ENCODE measurements at regions not wholly inside any gene's neighbourhood (a gene's known extent, or its start where the extent isn't known, plus 50 kb on each side); places are given as distances from the start of the nearest gene placed in this dataset.
A peak's percentile ranks its signal among the peaks of the same experiment; 100 is the strongest.

DNA sequence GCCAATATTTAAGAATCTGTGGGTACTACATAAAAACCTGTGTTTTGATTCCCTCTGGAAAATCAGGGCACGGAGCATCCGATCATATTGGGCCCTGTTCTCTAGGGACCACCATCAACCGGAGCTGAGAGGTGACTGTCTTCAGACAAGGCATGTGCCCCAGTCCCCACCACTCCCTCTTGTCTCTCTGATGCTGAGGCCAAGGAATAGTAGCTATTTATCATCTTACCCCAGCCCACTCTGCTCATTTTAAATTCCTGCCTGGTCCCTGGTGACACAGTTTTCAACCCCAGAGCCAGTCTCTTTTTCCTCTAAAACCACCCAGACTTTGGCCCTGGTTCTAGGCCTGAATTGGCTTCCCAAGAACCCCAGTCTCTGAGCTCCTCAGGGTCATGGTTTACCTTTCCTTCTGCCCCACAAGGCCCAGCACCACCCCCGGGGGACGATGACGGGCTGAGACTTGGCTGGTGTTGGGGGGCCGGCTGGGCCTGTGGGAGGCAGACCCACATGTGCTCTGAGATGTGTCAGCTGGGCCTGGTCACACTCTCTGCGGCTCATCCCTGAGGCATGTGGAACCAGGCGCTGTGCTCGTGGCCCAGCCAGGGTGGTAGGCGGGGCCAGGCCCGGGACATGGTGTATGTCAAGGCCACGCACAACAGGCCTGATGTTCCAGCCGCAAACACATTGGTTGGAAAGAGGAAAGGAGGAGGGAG lies 114.4 kb downstream of the CEBPB start:
- Histone ChIP-seq H3K4me1 (peaks cover 41% of the 10 kb centered on the region), H3K27ac (no peak overlapping the region), H3K9me3 (replicated peaks) (no peaks in the 10 kb centered on the region), H3K27me3 (no peaks in the 10 kb centered on the region), H3K4me3 (no peak overlapping the region), H3K36me3 (no peaks in the 10 kb centered on the region)
- no peak for DNase-seq

DNA sequence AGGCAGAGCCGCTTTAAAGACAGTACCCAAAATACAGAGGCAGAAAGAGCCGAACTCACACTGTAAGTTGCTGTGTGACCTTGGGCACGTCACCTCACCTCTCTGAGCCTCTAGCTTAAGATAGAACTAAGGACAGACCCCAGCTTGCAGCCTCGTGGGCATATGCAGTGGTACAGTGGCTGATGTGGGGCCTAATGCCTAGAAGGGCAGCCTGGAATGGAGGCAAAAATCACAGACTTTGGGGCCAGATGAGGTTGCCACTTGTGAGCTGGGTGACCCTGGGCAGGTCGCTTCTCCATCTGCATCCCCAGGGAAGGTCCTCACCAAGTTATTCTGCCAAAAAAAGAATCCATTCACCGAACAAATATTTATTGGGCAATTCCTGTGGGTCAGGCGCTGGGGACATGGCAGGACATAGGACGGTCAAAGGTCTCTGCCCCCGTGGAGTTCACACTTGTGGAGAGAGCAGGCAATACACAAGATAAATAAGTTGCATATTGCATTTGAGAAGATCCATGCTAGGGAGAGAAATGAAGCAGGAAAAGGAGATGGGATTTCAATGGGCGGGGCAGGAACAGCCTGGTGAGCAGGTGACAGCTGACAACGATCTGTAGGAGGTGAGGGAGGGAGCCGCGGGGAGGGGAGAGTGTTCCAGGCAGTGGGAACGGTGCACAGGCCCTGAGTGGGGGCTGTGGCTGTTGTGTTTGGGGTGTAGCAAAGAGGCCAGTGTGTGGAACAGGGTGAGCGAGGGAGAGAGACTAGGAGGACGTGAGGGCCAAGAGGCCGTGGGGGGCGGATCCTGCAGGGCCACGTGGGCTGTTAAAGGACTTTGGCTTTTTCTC lies 115.2 kb downstream of the CEBPB start:
- Histone ChIP-seq H3K27ac (no peak overlapping the region), H3K36me3 (no peaks in the 10 kb centered on the region), H3K4me1 (peaks cover 41% of the 10 kb centered on the region), H3K27me3 (no peaks in the 10 kb centered on the region), H3K9me3 (replicated peaks) (no peaks in the 10 kb centered on the region), H3K4me3 (no peak overlapping the region)
- peak; percentile 59 to 77 for DNase-seq

- Histone ChIP-seq H3K27me3 (no peaks in the 10 kb centered on the region), H3K4me3 (no peak overlapping the region), H3K9me3 (replicated peaks) (no peaks in the 10 kb centered on the region), H3K36me3 (no peaks in the 10 kb centered on the region), H3K4me1 (peaks cover 41% of the 10 kb centered on the region), H3K27ac (no peak overlapping the region)
- DNase-seq: no peak
Measured at GRCh38 chr20:50306478-50307423, 116.1 kb downstream of the CEBPB start.

GRCh38 chr20:50308166-50308512 lies 117.5 kb downstream of the CEBPB start:
- no peak for DNase-seq
- H3K36me3 ChIP-seq: no peaks in the 10 kb centered on the region
- H3K27ac ChIP-seq: peak overlapping the region; percentile 47
- no peaks in the 10 kb centered on the region for H3K9me3 ChIP-seq (replicated peaks)
- H3K4me1 ChIP-seq: peaks cover 49% of the 10 kb centered on the region
- peak overlapping the region; percentile 28 for H3K4me3 ChIP-seq
- no peaks in the 10 kb centered on the region for H3K27me3 ChIP-seq

DNA sequence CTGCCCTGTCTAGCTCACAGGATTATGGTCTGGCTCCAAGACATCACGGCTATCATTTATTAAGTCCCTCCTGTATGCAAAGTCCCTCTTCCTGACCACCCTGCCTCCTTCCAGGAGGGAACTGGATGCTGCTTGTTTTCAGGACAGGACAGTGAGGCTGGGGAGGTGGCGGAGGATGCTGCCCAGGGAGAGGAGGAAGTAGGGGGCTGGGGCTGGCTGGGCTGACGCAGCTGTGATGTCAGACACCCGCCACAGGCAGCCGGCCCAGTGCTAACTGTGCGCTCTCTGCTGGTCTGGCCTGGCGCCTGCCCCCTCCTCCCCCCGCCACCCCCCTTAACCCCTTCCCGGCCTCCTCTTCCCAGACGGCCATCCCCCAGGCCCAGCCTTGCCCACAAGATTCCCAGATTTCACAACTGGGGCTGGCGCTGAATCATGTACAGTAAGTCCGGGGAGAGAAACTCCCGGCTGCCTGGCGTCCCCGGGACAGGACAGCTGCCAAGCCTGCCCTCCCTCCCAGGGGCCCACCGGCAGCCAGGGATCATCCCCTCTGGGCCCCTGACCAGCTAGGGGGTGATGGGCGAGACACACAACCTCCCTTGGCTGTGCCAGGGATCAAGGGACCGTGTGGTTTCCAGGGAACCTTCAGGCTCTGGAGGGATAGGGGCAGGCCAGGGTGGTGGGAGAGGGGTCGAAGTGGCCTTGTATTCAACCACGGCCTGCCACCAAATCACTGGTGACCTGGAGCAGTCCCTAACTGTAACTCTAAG lies 118.1 kb downstream of the CEBPB start:
- H3K9me3 ChIP-seq (replicated peaks): no peaks in the 10 kb centered on the region
- peak overlapping the region; percentile 69 for H3K27ac ChIP-seq
- peak overlapping the region; percentile 36 for H3K4me3 ChIP-seq
- no peaks in the 10 kb centered on the region for H3K36me3 ChIP-seq
- peaks cover 49% of the 10 kb centered on the region for H3K4me1 ChIP-seq
- peak; percentile 98 for DNase-seq
- no peaks in the 10 kb centered on the region for H3K27me3 ChIP-seq

GRCh38 chr20:50309280-50309763 lies 118.7 kb downstream of the CEBPB start:
- no peak for DNase-seq
- H3K4me3 ChIP-seq: peak overlapping the region; percentile 36
- no peaks in the 10 kb centered on the region for H3K9me3 ChIP-seq (replicated peaks)
- H3K27me3 ChIP-seq: no peaks in the 10 kb centered on the region
- peaks cover 43% of the 10 kb centered on the region for H3K4me1 ChIP-seq
- H3K36me3 ChIP-seq: no peaks in the 10 kb centered on the region
- H3K27ac ChIP-seq: peak overlapping the region; percentile 69

DNA sequence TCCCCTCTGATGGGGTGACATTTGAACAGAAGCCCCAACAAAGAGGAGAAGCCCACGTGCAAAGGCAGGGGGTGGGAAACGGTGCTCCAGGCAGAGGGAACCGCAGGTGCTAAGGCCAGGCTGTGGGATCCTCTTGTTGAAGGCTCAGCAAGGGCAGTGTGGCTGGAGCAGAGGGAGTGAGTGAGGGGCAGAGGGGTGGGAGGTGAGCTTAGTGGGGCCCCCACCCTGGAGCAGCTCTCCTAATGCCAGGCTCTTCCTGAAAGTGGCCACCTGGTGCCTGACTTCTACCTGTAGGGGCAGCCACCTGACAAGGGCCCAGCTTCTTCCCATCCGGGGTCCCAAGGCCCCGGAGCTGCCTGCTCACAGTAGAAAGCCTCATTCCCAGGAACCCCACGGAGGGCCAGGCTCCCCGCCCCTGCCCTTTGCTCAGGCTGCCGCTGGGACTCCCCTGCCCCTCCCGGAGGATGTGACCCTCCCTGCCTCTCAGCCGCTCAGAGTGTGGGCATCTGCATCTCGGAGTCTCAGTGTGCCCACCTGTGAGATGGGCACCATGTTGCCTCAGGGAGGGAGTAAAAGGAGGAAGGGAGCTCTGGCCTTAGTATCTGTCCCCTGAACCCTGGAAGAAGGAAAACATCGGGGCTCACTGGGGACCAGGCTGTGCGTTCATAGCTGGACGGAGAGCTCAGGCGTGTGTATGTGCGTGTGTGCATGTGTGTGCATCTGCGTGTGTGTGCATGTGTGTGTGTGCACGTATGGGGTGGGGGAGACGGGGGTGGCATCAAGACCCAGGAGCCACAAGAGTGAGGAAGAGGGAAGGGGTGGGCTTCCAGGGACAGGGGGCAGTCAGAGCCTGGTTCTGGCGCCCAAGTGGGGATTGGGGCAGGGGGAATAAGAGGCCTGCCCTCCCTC lies 119.4 kb downstream of the CEBPB start:
- Histone ChIP-seq H3K27ac (peak overlapping the region; percentile 69; the same call in 1 of the 2 replicates), H3K4me3 (no peak overlapping the region), H3K4me1 (peaks cover 40% of the 10 kb centered on the region), H3K36me3 (no peaks in the 10 kb centered on the region), H3K27me3 (no peaks in the 10 kb centered on the region), H3K9me3 (replicated peaks) (no peaks in the 10 kb centered on the region)
- DNase-seq: no peak

DNA sequence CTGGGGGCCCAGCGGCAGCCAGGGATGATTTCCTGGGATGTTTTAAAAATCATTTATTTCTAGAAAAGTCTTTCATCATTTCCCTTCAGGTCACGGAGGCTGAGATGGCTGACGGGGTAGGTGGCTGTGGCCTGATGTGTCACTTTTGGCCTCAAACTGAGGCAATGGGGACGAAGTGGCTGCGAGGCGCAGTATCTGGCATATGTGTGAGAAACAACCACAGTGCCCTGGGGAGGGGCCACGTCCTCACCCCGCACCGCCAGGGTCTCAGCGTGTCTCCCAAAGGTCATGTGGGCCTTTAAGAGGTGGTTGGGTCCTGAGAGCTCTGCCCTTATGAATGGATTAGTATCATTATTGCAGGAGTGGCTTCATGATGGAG lies 120.0 kb downstream of the CEBPB start:
- peaks cover 34% of the 10 kb centered on the region for H3K4me1 ChIP-seq
- H3K27me3 ChIP-seq: no peaks in the 10 kb centered on the region
- no peaks in the 10 kb centered on the region for H3K36me3 ChIP-seq
- no peaks in the 10 kb centered on the region for H3K9me3 ChIP-seq (replicated peaks)
- no peak for DNase-seq
- H3K27ac ChIP-seq: no peak overlapping the region
- H3K4me3 ChIP-seq: no peak overlapping the region

DNA sequence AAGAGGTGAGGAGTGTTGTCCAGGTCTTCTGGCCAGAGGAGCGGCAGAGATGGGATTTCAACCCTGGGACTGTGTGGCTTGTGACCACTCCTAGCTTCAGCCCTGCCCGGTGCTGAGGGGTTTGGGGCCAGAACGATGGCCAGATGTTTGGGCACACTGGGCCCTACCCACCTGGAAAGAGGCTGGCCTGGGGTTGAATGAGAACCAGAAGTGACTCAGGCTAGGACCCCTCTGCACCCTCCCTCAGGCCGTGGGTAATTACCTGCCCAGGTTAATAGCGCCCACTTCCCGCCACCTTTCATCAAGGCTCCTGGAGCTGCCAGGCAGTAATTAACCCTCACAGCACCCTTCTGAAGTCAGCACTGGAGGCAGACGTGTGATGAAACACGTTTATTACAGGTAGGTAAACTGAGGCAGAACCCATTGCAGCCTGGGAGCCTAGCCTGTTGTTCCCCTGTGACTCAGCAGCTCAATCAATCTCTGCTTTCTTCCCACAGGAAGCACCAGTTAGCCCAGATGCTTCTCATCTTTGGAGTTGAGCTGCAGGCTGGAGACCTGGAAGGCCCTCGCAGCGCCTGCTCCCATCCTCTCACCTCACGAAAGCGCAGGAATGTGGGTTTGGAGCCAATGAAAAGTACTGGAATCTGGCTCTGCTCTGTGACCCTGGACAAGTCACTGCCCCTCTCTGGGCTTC lies 120.8 kb downstream of the CEBPB start:
- DNase-seq: no peak
- Histone ChIP-seq H3K4me3 (no peak overlapping the region), H3K9me3 (replicated peaks) (no peaks in the 10 kb centered on the region), H3K27ac (no peak overlapping the region), H3K4me1 (peaks cover 26% of the 10 kb centered on the region), H3K27me3 (no peaks in the 10 kb centered on the region), H3K36me3 (no peaks in the 10 kb centered on the region)

- Histone ChIP-seq H3K36me3 (no peaks in the 10 kb centered on the region), H3K27ac (no peak overlapping the region), H3K4me1 (peaks cover 24% of the 10 kb centered on the region), H3K4me3 (no peak overlapping the region), H3K27me3 (peaks cover 5% of the 10 kb centered on the region), H3K9me3 (replicated peaks) (no peaks in the 10 kb centered on the region)
- no peak for DNase-seq
Measured at GRCh38 chr20:50312002-50312681, 121.5 kb downstream of the CEBPB start.

DNA sequence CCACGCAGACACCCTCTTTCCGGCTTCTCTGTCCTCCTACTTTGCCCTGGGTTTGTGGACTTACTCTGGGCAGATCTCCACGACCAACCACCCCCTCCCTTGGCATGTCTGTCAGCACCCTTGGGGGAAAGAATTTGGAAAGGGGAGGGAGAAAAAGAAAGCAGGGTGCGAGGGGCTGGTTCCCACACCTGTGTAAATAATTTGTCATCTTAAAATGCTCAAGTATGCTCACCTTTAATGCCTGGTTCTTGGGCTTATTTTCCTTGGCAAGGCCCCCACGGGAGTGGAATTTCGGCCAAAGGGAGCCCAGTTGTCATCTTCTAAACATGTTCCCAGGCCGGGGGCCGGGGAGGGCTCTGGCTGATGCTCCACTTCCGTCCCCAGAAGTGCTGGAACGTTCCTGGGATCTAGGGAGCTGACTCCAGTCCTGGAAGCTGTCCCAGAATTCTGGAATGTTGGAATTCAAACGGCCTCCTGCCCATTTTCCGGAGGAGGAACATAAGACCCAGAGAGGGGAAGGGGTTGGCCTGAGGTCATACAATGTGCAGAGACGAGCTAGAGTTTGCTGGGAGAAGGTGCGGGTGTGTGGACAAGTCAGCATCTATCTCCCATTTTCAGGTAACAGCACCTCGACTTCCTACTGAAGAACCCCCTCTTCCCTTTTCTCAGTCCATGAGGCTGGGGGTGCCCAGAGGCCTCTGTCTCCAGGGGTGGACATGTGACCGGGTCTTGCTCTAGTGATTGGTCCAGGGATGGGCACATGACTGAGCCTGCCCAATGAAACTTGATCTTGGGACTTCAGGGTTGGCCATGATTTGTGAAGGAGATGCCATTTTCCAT lies 122.3 kb downstream of the CEBPB start:
- H3K4me1 ChIP-seq: peaks cover 24% of the 10 kb centered on the region
- H3K36me3 ChIP-seq: no peaks in the 10 kb centered on the region
- no peak overlapping the region for H3K4me3 ChIP-seq
- DNase-seq: peak; percentile 56 to 70
- peaks cover 5% of the 10 kb centered on the region for H3K27me3 ChIP-seq
- H3K27ac ChIP-seq: no peak overlapping the region
- no peaks in the 10 kb centered on the region for H3K9me3 ChIP-seq (replicated peaks)

DNA sequence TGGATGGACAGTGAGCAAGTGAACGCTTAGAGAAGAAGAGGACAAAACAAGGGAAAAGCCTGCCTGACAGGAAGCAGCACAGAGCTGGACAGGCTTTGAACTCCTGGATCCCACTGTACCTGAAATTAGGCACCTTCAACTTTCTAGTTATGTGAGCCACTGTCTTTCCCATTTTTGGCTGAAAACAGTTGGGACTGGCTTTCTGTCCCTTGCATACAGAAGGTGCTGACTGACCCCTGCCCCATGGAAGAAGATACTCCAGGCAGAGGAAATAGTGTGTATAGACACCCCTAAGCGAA lies 122.8 kb downstream of the CEBPB start:
- DNase-seq: no peak
- H3K4me3 ChIP-seq: no peak overlapping the region
- no peaks in the 10 kb centered on the region for H3K36me3 ChIP-seq
- peaks cover 18% of the 10 kb centered on the region for H3K4me1 ChIP-seq
- peaks cover 7% of the 10 kb centered on the region for H3K27me3 ChIP-seq
- H3K27ac ChIP-seq: no peak overlapping the region
- H3K9me3 ChIP-seq (replicated peaks): no peaks in the 10 kb centered on the region

Data from SJCRH30 (cell line).